ENCODE measurements at regions not wholly inside any gene's neighbourhood (a gene's known extent, or its start where the extent isn't known, plus 50 kb on each side); places are given as distances from the start of the nearest gene placed in this dataset.

GRCh38 chr22:27125539-27125938 lies 468.2 kb downstream of the MIAT start:
- Mint-ChIP-seq H3K4me1 (ENCODE audit: low read depth) (no peaks in the 10 kb centered on the region), H3K4me3 (no peak overlapping the region), H3K27ac (no peak overlapping the region), H3K36me3 (no peaks in the 10 kb centered on the region), H3K27me3 (peaks cover 11% of the 10 kb centered on the region), H3K9me3 (ENCODE audit: low read depth) (no peaks in the 10 kb centered on the region)

GRCh38 chr22:27127911-27128310 lies 470.5 kb downstream of the MIAT start:
- H3K4me3 Mint-ChIP-seq, result no peak overlapping the region
- no peak overlapping the region for H3K27ac Mint-ChIP-seq
- H3K9me3 Mint-ChIP-seq (ENCODE audit: low read depth), result no peaks in the 10 kb centered on the region
- peaks cover 16% of the 10 kb centered on the region for H3K27me3 Mint-ChIP-seq
- H3K36me3 Mint-ChIP-seq, result no peaks in the 10 kb centered on the region
- H3K4me1 Mint-ChIP-seq (ENCODE audit: low read depth), result no peaks in the 10 kb centered on the region

- Mint-ChIP-seq H3K27me3 (peaks cover 17% of the 10 kb centered on the region), H3K36me3 (no peaks in the 10 kb centered on the region), H3K4me3 (no peak overlapping the region), H3K4me1 (ENCODE audit: low read depth) (no peaks in the 10 kb centered on the region), H3K27ac (no peak overlapping the region), H3K9me3 (ENCODE audit: low read depth) (no peaks in the 10 kb centered on the region)
Observed at GRCh38 chr22:27128461-27129085, 471.2 kb downstream of the MIAT start.

- Mint-ChIP-seq H3K36me3 (no peaks in the 10 kb centered on the region), H3K27me3 (peaks cover 16% of the 10 kb centered on the region), H3K4me3 (no peak overlapping the region), H3K9me3 (ENCODE audit: low read depth) (no peaks in the 10 kb centered on the region), H3K4me1 (ENCODE audit: low read depth) (no peaks in the 10 kb centered on the region), H3K27ac (no peak overlapping the region)
Observed at GRCh38 chr22:27129266-27129665, 471.9 kb downstream of the MIAT start.

GRCh38 chr22:27130906-27131305 lies 473.5 kb downstream of the MIAT start:
- H3K4me3 Mint-ChIP-seq, result no peak overlapping the region
- H3K4me1 Mint-ChIP-seq (ENCODE audit: low read depth), result no peaks in the 10 kb centered on the region
- H3K36me3 Mint-ChIP-seq, result no peaks in the 10 kb centered on the region
- no peaks in the 10 kb centered on the region for H3K9me3 Mint-ChIP-seq (ENCODE audit: low read depth)
- no peak overlapping the region for H3K27ac Mint-ChIP-seq
- peaks cover 11% of the 10 kb centered on the region for H3K27me3 Mint-ChIP-seq

GRCh38 chr22:27131346-27131745 lies 474.0 kb downstream of the MIAT start:
- no peak overlapping the region for H3K27ac Mint-ChIP-seq
- peaks cover 11% of the 10 kb centered on the region for H3K27me3 Mint-ChIP-seq
- no peak overlapping the region for H3K4me3 Mint-ChIP-seq
- no peaks in the 10 kb centered on the region for H3K36me3 Mint-ChIP-seq
- H3K4me1 Mint-ChIP-seq (ENCODE audit: low read depth), result no peaks in the 10 kb centered on the region
- H3K9me3 Mint-ChIP-seq (ENCODE audit: low read depth), result no peaks in the 10 kb centered on the region

- no peaks in the 10 kb centered on the region for H3K4me1 Mint-ChIP-seq (ENCODE audit: low read depth)
- H3K9me3 Mint-ChIP-seq (ENCODE audit: low read depth), result no peaks in the 10 kb centered on the region
- H3K36me3 Mint-ChIP-seq, result no peaks in the 10 kb centered on the region
- no peak overlapping the region for H3K27ac Mint-ChIP-seq
- H3K27me3 Mint-ChIP-seq, result peaks cover 10% of the 10 kb centered on the region
- no peak overlapping the region for H3K4me3 Mint-ChIP-seq
Observed at GRCh38 chr22:27132400-27132799, 475.0 kb downstream of the MIAT start.

GRCh38 chr22:27133019-27133431 lies 475.6 kb downstream of the MIAT start:
- H3K4me1 Mint-ChIP-seq (ENCODE audit: low read depth), result no peaks in the 10 kb centered on the region
- no peak overlapping the region for H3K4me3 Mint-ChIP-seq
- H3K27me3 Mint-ChIP-seq, result peaks cover 10% of the 10 kb centered on the region
- no peaks in the 10 kb centered on the region for H3K36me3 Mint-ChIP-seq
- H3K27ac Mint-ChIP-seq, result no peak overlapping the region
- no peaks in the 10 kb centered on the region for H3K9me3 Mint-ChIP-seq (ENCODE audit: low read depth)

- Mint-ChIP-seq H3K27ac (no peak overlapping the region), H3K9me3 (ENCODE audit: low read depth) (no peaks in the 10 kb centered on the region), H3K36me3 (no peaks in the 10 kb centered on the region), H3K27me3 (peaks cover 10% of the 10 kb centered on the region), H3K4me1 (ENCODE audit: low read depth) (no peaks in the 10 kb centered on the region), H3K4me3 (no peak overlapping the region)
Observed at GRCh38 chr22:27133681-27134314, 476.4 kb downstream of the MIAT start.

GRCh38 chr22:27134315-27134701 lies 476.9 kb downstream of the MIAT start:
- peaks cover 10% of the 10 kb centered on the region for H3K27me3 Mint-ChIP-seq
- H3K9me3 Mint-ChIP-seq (ENCODE audit: low read depth), result no peaks in the 10 kb centered on the region
- H3K4me3 Mint-ChIP-seq, result no peak overlapping the region
- H3K27ac Mint-ChIP-seq, result no peak overlapping the region
- H3K36me3 Mint-ChIP-seq, result no peaks in the 10 kb centered on the region
- no peaks in the 10 kb centered on the region for H3K4me1 Mint-ChIP-seq (ENCODE audit: low read depth)

GRCh38 chr22:27135031-27135981 lies 477.9 kb downstream of the MIAT start:
- Mint-ChIP-seq H3K4me3 (no peak overlapping the region), H3K27me3 (peaks cover 10% of the 10 kb centered on the region), H3K9me3 (ENCODE audit: low read depth) (no peaks in the 10 kb centered on the region), H3K27ac (no peak overlapping the region), H3K36me3 (no peaks in the 10 kb centered on the region), H3K4me1 (ENCODE audit: low read depth) (no peaks in the 10 kb centered on the region)

- Mint-ChIP-seq H3K4me3 (no peak overlapping the region), H3K4me1 (ENCODE audit: low read depth) (no peaks in the 10 kb centered on the region), H3K36me3 (no peaks in the 10 kb centered on the region), H3K27ac (no peak overlapping the region), H3K9me3 (ENCODE audit: low read depth) (no peaks in the 10 kb centered on the region), H3K27me3 (peaks cover 12% of the 10 kb centered on the region)
Observed at GRCh38 chr22:27136596-27136995, 479.2 kb downstream of the MIAT start.

GRCh38 chr22:27137871-27138337 lies 480.5 kb downstream of the MIAT start:
- peaks cover 10% of the 10 kb centered on the region for H3K27me3 Mint-ChIP-seq
- no peak overlapping the region for H3K4me3 Mint-ChIP-seq
- H3K27ac Mint-ChIP-seq, result no peak overlapping the region
- H3K9me3 Mint-ChIP-seq (ENCODE audit: low read depth), result no peaks in the 10 kb centered on the region
- H3K36me3 Mint-ChIP-seq, result no peaks in the 10 kb centered on the region
- H3K4me1 Mint-ChIP-seq (ENCODE audit: low read depth), result no peaks in the 10 kb centered on the region

- H3K27ac Mint-ChIP-seq, result no peak overlapping the region
- H3K4me3 Mint-ChIP-seq, result no peak overlapping the region
- no peaks in the 10 kb centered on the region for H3K4me1 Mint-ChIP-seq (ENCODE audit: low read depth)
- no peaks in the 10 kb centered on the region for H3K9me3 Mint-ChIP-seq (ENCODE audit: low read depth)
- peaks cover 8% of the 10 kb centered on the region for H3K27me3 Mint-ChIP-seq
- H3K36me3 Mint-ChIP-seq, result no peaks in the 10 kb centered on the region
Observed at GRCh38 chr22:27138471-27138870, 481.1 kb downstream of the MIAT start.

GRCh38 chr22:27139935-27140511 lies 482.6 kb downstream of the MIAT start:
- H3K4me1 Mint-ChIP-seq (ENCODE audit: low read depth), result no peaks in the 10 kb centered on the region
- no peak overlapping the region for H3K27ac Mint-ChIP-seq
- no peaks in the 10 kb centered on the region for H3K36me3 Mint-ChIP-seq
- H3K9me3 Mint-ChIP-seq (ENCODE audit: low read depth), result no peaks in the 10 kb centered on the region
- peaks cover 9% of the 10 kb centered on the region for H3K27me3 Mint-ChIP-seq
- no peak overlapping the region for H3K4me3 Mint-ChIP-seq
